HG03066 (cell line): ENCODE measurements at regions not wholly inside any gene's neighbourhood (a gene's known extent, or its start where the extent isn't known, plus 50 kb on each side); places are given as distances from the start of the nearest gene placed in this dataset.
"Not testable (repeated sequence)": the region's sequence is repeated elsewhere in the genome, so short reads cannot be mapped to it uniquely, and the experiment has no call there.

Source experiments
- ATAC-seq: cut with Tn5 transposase; IDR thresholded peaks from one replicate; pipeline ENCODE4 v1.9.1; 2021; ENCODE audit warnings: low read depth; ENCODE audit not compliant: unreplicated experiment

GRCh38 chr4:189771696-189772361, 168.8 kb upstream of the FRG1 start:
- no peak for ATAC-seq

GRCh38 chr4:189773909-189774308, 166.8 kb upstream of the FRG1 start:
- no peak for ATAC-seq

GRCh38 chr4:189779281-189779980, 161.2 kb upstream of the FRG1 start:
- ATAC-seq = no peak

- ATAC-seq = no peak
These were observed 160.3 kb upstream of the FRG1 start for GRCh38 chr4:189780391-189780790.

GRCh38 chr4:189784651-189785050, 156.0 kb upstream of the FRG1 start:
- ATAC-seq = no peak

DNA sequence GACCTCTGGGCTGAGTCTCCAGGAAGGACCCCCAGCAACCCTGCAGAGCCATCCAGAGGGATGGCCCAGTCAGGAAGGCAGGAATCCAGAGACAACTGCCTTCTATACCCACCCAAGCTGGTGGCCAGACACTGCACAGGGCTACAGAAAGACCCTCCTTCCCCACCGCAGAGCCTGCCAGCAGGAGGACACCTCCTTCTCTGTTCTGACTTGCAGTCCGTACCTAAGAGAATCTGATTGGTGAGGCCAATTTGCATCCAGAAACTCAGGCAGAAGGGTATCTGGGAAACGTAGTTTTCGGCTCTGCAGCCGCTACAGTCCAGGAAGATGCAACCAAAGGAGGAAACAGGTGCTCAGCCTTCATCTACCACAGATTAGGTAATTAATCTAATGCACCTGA, 155.4 kb upstream of the FRG1 start:
- no peak for ATAC-seq

GRCh38 chr4:189786447-189786846, 154.2 kb upstream of the FRG1 start:
- ATAC-seq = no peak

GRCh38 chr4:189787216-189788031, 153.2 kb upstream of the FRG1 start:
- no peak for ATAC-seq

- ATAC-seq = peak; percentile 79
These were observed 147.6 kb upstream of the FRG1 start for GRCh38 chr4:189792924-189793618.

DNA sequence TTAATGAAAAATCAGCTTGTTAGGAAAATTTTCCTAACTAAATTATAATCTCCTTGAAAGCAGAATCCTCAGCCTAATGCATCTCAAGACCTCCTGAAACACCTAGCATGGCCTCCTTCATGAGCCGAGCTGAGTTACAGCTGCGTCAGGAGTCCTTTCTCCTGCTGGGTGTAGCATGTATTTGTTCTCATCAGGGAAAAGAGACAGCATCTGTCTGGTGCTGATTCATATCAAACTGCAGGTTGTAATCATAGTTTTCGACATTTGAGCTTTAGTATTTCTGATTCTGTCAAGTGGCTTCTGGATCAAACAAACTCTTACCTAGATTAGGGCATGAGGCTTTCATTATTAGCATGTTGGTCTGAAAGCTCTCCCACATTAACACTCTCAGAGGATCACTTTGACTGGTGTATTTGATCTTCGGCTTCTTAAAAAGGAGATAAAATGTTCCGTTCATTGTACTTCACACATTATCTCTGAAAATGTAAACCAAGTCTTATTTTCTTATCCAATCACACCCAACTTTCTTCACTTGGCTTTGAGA, 140.1 kb upstream of the FRG1 start:
- no peak for ATAC-seq

GRCh38 chr4:189802884-189803283, 137.8 kb upstream of the FRG1 start:
- ATAC-seq = no peak

DNA sequence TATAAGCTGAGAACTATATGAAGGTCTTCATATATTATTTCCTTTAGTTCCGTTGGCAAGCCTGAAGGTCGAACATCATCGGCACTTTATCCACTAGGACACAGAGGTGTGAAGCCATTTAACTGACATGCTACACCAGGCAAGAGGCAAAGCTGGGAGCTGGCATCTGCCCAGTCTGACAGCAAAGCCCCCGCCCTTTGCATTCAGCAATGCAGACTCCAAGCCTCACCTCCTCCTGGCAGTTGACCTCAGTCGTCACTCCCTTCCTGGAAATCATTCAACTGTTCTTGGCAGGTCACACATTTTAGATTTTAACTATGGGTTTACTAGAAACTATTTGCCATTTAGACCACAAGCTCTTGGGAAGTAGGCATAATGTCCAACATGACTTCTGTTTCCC, 135.8 kb upstream of the FRG1 start:
- no peak for ATAC-seq

DNA sequence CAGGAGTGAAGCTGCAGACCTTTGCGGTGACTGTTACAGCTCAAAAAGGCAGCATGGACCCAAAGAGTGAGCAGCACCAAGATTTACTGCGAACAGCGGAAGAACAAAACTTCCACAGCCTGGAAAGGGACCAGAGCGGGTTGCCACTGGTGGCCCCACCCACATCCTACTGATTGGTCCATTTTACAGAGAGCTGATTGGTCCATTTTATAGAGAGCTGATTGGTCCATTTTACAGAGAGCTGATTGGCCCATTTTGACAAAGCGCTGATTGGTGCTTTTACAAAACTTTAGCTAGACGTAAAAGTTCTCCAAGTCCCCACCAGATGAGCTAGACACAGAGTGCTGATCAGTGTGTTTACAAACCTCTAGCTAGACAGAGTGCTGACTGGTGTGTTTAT, 134.2 kb upstream of the FRG1 start:
- ATAC-seq = no peak

- no peak for ATAC-seq
These were observed 133.6 kb upstream of the FRG1 start for GRCh38 chr4:189807031-189807430.

GRCh38 chr4:189809241-189809735, 131.4 kb upstream of the FRG1 start:
- ATAC-seq = no peak

- no peak for ATAC-seq
These were observed 130.8 kb upstream of the FRG1 start for GRCh38 chr4:189809839-189810238.

DNA sequence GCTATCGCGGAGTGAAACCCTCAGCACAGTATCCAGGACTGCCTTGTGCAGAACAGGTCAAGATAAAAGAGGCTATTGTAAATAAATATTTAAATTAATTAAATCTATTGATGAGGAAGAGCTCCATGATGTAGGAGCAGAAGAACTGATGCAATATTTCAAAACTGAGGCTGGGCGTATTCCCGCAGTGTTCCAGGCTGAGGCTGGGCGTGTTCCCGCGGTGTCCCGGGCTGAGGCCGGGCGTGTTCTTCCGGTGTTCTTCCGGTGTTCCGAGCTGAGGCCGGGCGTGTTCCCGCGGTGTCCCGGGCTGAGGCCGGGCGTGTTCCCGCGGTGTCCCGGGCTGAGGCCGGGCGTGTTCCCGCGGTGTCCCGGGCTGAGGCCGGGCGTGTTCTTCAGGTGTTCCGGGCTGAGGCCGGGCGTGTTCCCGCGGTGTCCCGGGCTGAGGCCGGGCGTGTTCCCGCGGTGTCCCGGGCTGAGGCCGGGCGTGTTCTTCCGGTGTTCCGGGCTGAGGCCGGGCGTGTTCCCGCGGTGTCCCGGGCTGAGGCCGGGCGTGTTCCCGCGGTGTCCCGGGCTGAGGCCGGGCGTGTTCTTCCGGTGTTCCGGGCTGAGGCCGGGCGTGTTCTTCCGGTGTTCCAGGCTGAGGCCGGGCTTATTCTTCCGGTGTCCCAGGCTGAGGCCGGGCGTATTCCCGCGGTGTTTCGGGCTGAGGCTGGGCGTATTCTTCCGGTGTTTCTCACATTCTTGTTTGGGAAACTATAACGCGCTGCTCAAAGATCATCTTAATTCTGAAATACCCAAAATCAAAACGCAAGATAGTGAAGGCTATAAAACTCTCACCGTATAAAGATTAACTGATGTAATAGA, 130.1 kb upstream of the FRG1 start:
- not testable (repeated sequence) for ATAC-seq

GRCh38 chr4:189815404-189816192, 125.1 kb upstream of the FRG1 start:
- ATAC-seq = no peak

DNA sequence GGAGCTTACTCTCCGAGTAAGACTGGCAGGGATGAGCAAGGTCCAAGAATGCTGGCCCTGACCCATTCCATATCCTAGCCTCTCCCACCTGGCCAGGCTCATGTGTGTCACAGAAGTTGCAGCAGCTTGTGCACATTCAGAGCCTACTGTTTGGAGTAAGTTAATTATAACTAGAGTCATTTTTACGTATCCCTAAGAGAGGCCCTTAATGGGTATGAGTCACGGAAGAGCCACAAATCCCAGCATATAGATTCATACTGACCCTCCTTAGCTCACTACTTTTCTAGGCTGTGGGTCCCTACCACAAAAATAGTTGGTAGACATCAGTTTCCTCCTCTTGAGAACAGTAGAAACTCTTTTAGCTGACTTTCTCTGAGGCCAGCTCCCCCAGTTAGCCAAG, 118.3 kb upstream of the FRG1 start:
- ATAC-seq = no peak
